Endothelial cell of umbilical vein (primary cell): ENCODE measurements at regions not wholly inside any gene's neighbourhood (a gene's known extent, or its start where the extent isn't known, plus 50 kb on each side); places are given as distances from the start of the nearest gene placed in this dataset.

Experiments used
- CTCF ChIP-seq, 2 donors: IDR thresholded peaks; 1 replicate in 1 of 2; 2 replicates in 1 of 2; pipeline ENCODE4 v1.5.1; 2011; ENCODE audit warnings: low read length in 2 of 2, mild to moderate bottlenecking in 2 of 2, moderate library complexity in 2 of 2, control low read depth in 1 of 2, inconsistent platforms in 1 of 2, low read depth in 1 of 2; ENCODE audit not compliant: insufficient read depth in 1 of 2; ENCODE audit errors: extremely low read depth in 1 of 2
- JUN ChIP-seq: IDR thresholded peaks from 2 replicates; pipeline ENCODE4 v1.6.1; 2011; ENCODE audit warnings: borderline replicate concordance, low read depth; ENCODE audit not compliant: insufficient read length, insufficient read depth
- MAX ChIP-seq: IDR thresholded peaks from 2 replicates; pipeline ENCODE4 v1.6.1; 2011; ENCODE audit not compliant: insufficient read depth, insufficient read length
- POLR2AphosphoS5 ChIP-seq: IDR thresholded peaks from 2 replicates; pipeline ENCODE4 v1.6.1; 2012; ENCODE audit warnings: low read depth, mild to moderate bottlenecking, control low read depth, low read length, moderate library complexity; ENCODE audit not compliant: insufficient read depth

GRCh38 chr16:19365486-19365885 is 52.2 kb upstream of the TMC5 start:
- TF ChIP-seq CTCF (IDR thresholded peaks at IDR 0.05; ENCODE audit: extremely low read depth in 1 of 2, insufficient read depth in 1 of 2, low read depth in 1 of 2, low read length in 2 of 2) (no peak), JUN (no peak), POLR2AphosphoS5 (no peak), MAX (no peak)
